K562 (cell line): ENCODE measurements at regions not wholly inside any gene's neighbourhood (a gene's known extent, or its start where the extent isn't known, plus 50 kb on each side); places are given as distances from the start of the nearest gene placed in this dataset.

Experiments used
- ATAC-seq: fragments of 200-7000 bp; cut with Tn5 transposase; 3 replicates; pipeline ENCODE4 v1.9.1; 2020; ENCODE audit warnings: moderate library complexity
- BruUV-seq: library from RNA; stranded (reverse); fragments of 400-500 nt; replicated peaks from 2 replicates; lab custom pipeline; 2021; lab: Mats Ljungman, UMichigan
- CTCF ChIA-PET: fragments of 300-600 bp; formaldehyde crosslinking; extraction: SDS; loops from one replicate; lab custom pipeline; 2021; ENCODE audit warnings: low intra/inter-chr PET ratio; lab: Yijun Ruan, JAX
- POLR2A ChIA-PET: fragments of 300-600, 350-650 bp; sonication (Branson Sonifier 250); formaldehyde crosslinking; extraction: SDS; loops from one replicate; lab custom pipeline; 2021; ENCODE audit warnings: antibody characterized with exemption, inconsistent platforms; lab: Yijun Ruan, JAX
- DNase-seq, 4 experiments: peaks; one replicate each; pipeline versions ENCODE4 v3.0.0 to v3.0.0-alpha.2; 2011 to 2018; ENCODE audit warnings: low spot score in 3 of 4, mixed read lengths in 3 of 4; ENCODE audit errors: extremely low read depth in 1 of 4
- FAIRE-seq: peaks from 2 replicates; lab custom pipeline; 2011; peaks lifted over from hg19 to GRCh38; lab: Jason Lieb, UNC
- H2AFZ ChIP-seq: 2 replicates; pipeline ENCODE4 v1.6.0; 2011; ENCODE audit warnings: low read depth, low read length, control low read depth, inconsistent platforms
- H3K27ac ChIP-seq: fragments of 200-600 bp; 3 replicates; pipeline ENCODE4 v1.8.0; 2011; ENCODE audit warnings: low read depth, mild to moderate bottlenecking, control low read depth, inconsistent platforms, low read length, moderate library complexity, mixed read lengths; ENCODE audit errors: extremely low read depth
- H3K27me3 ChIP-seq, 2 experiments: fragments of 300-600 bp in 1 of 2; 2 replicates in 1 of 2; 3 replicates in 1 of 2; pipeline versions ENCODE4 v1.6.0 to v1.8.0; 2011; ENCODE audit warnings: inconsistent platforms in 2 of 2, low read length in 2 of 2, mild to moderate bottlenecking in 1 of 2, mixed read lengths in 1 of 2, moderate library complexity in 1 of 2; ENCODE audit not compliant: control insufficient read depth in 2 of 2, insufficient read depth in 2 of 2
- H3K36me3 ChIP-seq: fragments of 300-600 bp; 3 replicates; pipeline ENCODE4 v1.8.0; 2011; ENCODE audit warnings: mild to moderate bottlenecking, low read length, inconsistent platforms; ENCODE audit not compliant: control insufficient read depth, insufficient read depth
- H3K4me1 ChIP-seq, 2 experiments: fragments of 200-600 bp in 1 of 2; replicated peaks in 1 of 2; 2 replicates in 1 of 2; 3 replicates in 1 of 2; pipeline versions ENCODE4 v1.5.1 to v1.8.0; 2011; ENCODE audit warnings: inconsistent platforms in 2 of 2, low read length in 2 of 2, mild to moderate bottlenecking in 1 of 2, mixed read lengths in 1 of 2, moderate library complexity in 1 of 2; ENCODE audit not compliant: control insufficient read depth in 2 of 2, insufficient read depth in 2 of 2
- H3K4me2 ChIP-seq: 2 replicates; pipeline ENCODE4 v1.6.1; 2011; ENCODE audit warnings: low read length, control low read depth, inconsistent platforms, mixed read lengths; ENCODE audit not compliant: insufficient read depth
- H3K4me3 ChIP-seq: fragments of 200-600 bp; sonication (generic), shearing (Covaris generic); 2 replicates; pipeline ENCODE4 v1.5.1; 2016; ENCODE audit warnings: control low read depth, inconsistent platforms
- H3K79me2 ChIP-seq: fragments of 200-600 bp; 3 replicates; pipeline ENCODE4 v1.8.0; 2011; ENCODE audit warnings: low read length, inconsistent platforms; ENCODE audit not compliant: control insufficient read depth, insufficient read depth
- H3K9ac ChIP-seq, 2 experiments: 2 replicates each; pipeline versions ENCODE4 v1.6.0 to v1.6.1; 2011; ENCODE audit warnings: low read depth in 2 of 2, low read length in 2 of 2, control low read depth in 1 of 2, inconsistent platforms in 1 of 2, mild to moderate bottlenecking in 1 of 2, mixed read lengths in 1 of 2; ENCODE audit not compliant: insufficient read depth in 1 of 2
- H3K9me1 ChIP-seq: one replicate; pipeline ENCODE4 v1.6.0; 2011; ENCODE audit warnings: inconsistent platforms, mild to moderate bottlenecking, low read length, moderate library complexity; ENCODE audit not compliant: control insufficient read depth, insufficient read depth
- H3K9me3 ChIP-seq: replicated peaks from 2 replicates; pipeline ENCODE4 v1.5.1; 2011; ENCODE audit warnings: low read depth, low read length, inconsistent platforms; ENCODE audit not compliant: control insufficient read depth, insufficient read depth
- H4K20me1 ChIP-seq: replicated peaks from 2 replicates; pipeline ENCODE4 v1.6.1; 2011; ENCODE audit warnings: low read length, inconsistent platforms, mixed read lengths; ENCODE audit not compliant: control insufficient read depth, insufficient read depth
- AFF1 ChIP-seq, 2 experiments: fragments of 450-650 bp; IDR thresholded peaks; 2 replicates each; pipeline ENCODE4 v1.6.1; 2018; ENCODE audit warnings: mild to moderate bottlenecking in 2 of 2, low read depth in 1 of 2; ENCODE audit not compliant: partially characterized antibody in 2 of 2
- RBM34 ChIP-seq: fragments of 200-400 bp; formaldehyde crosslinking; IDR thresholded peaks from 2 replicates; pipeline ENCODE4 v1.6.1; 2018; ENCODE audit warnings: low read length, borderline replicate concordance; ENCODE audit not compliant: insufficient read depth
- TFE3 ChIP-seq: fragments of 450-650 bp; formaldehyde crosslinking; IDR thresholded peaks from 2 replicates; pipeline ENCODE4 v1.4.0; 2020; ENCODE audit warnings: mild to moderate bottlenecking, mixed read lengths
- WGBS: fragments of 100-300 bp; shearing (Covaris generic); methylation state at CpG from one replicate; pipeline ENCODE4 v1.1.6; 2016; ENCODE audit warnings: low coverage, mixed read lengths; ENCODE audit not compliant: insufficient coverage; ENCODE audit errors: missing lambda C conversion rate; 5-methylcytosine and 5-hydroxymethylcytosine counted together
- in situ Hi-C: fragments of 300-500 bp; cut with MboI; formaldehyde crosslinking; loops from 4 replicates; pipeline ENCODE4 v1.15.0; 2018; ENCODE audit warnings: inconsistent platforms, mixed read lengths
- intact Hi-C: fragments of 100-400 bp; cut with micrococcal nuclease; formaldehyde crosslinking; loops from 2 replicates; pipeline ENCODE4 v1.14.2; 2022

- DNase-seq (no peak), ATAC-seq (no peak), FAIRE-seq (no peak)
- no peak overlapping the region for H3K4me2 ChIP-seq
- no peak overlapping the region for H3K9ac ChIP-seq
- no peak overlapping the region for H3K4me3 ChIP-seq
- CTCF ChIA-PET, result no interaction called here
- no peak overlapping the region for H3K27ac ChIP-seq
- H3K36me3 ChIP-seq, result no peaks in the 10 kb centered on the region
- 0% methylated on average over 1 of the region's 1 CpG for whole genome bisulfite sequencing
- in situ Hi-C loops, result no loop called here
- no peaks in the 10 kb centered on the region for H3K79me2 ChIP-seq
- TF ChIP-seq TFE3 (CRISPR knock-in tag) (peak; percentile 48), RBM34 (no peak), AFF1 (IDR thresholded peaks at IDR 0.05; ENCODE audit: low read depth in 1 of 2, partially characterized antibody in 2 of 2) (no peak)
- TF ChIP-seq, all 486 proteins: peak for 1
- no peaks in the 10 kb centered on the region for H3K9me1 ChIP-seq
- no peaks in the 10 kb centered on the region for H4K20me1 ChIP-seq
- H3K9me3 ChIP-seq, result no peaks in the 10 kb centered on the region
- no peak overlapping the region for H2AFZ ChIP-seq
- H3K27me3 ChIP-seq, result no peaks in the 10 kb centered on the region
- POLR2A ChIA-PET, result no interaction called here
- BruUV-seq, result no TSS peak
- H3K4me1 ChIP-seq, result no peaks in the 10 kb centered on the region
- intact Hi-C loops, result no loop called here
Measured at GRCh38 chr9:117528225-117528624, 113.4 kb upstream of the ASTN2 start.
